ENCODE measurements at regions not wholly inside any gene's neighbourhood (a gene's known extent, or its start where the extent isn't known, plus 50 kb on each side); places are given as distances from the start of the nearest gene placed in this dataset.

- H3K27ac ChIP-seq (ENCODE audit: low read depth, low read length), result peak overlapping the region; percentile 87
- no peaks in the 10 kb centered on the region for H3K36me3 ChIP-seq (ENCODE audit: insufficient read depth, low read length)
- peaks cover 21% of the 10 kb centered on the region for H3K4me1 ChIP-seq (ENCODE audit: insufficient read depth, low read length)
- TF ChIP-seq CTCF (IDR thresholded peaks at IDR 0.05; ENCODE audit: insufficient read depth, low read depth, low read length) (no peak), EZH2 (IDR thresholded peaks at IDR 0.05; ENCODE audit: insufficient read depth, low read length) (no peak)
- Mint-ChIP-seq H3K4me3 (ENCODE audit: unreplicated experiment) (no peak overlapping the region), H3K36me3 (ENCODE audit: low read depth, unreplicated experiment) (no peaks in the 10 kb centered on the region), H3K4me1 (ENCODE audit: low read depth, unreplicated experiment) (peaks cover 16% of the 10 kb centered on the region), H3K9me3 (ENCODE audit: unreplicated experiment) (peaks cover 1% of the 10 kb centered on the region), H3K27ac (ENCODE audit: unreplicated experiment) (peak overlapping the region; percentile 75), H3K27me3 (ENCODE audit: low read depth, unreplicated experiment) (no peaks in the 10 kb centered on the region)
- no peaks in the 10 kb centered on the region for H3K27me3 ChIP-seq (ENCODE audit: insufficient read depth, low read length)
- no peaks in the 10 kb centered on the region for H4K20me1 ChIP-seq (ENCODE audit: insufficient read depth, low read length)
- DNase-seq (ENCODE audit: low read depth), result peak; percentile 69
- peak overlapping the region; percentile 70 for H3K9ac ChIP-seq (ENCODE audit: low read length)
- no peak overlapping the region for H3K4me3 ChIP-seq (ENCODE audit: insufficient read depth, low read depth, low read length)
- no peaks in the 10 kb centered on the region for H3K79me2 ChIP-seq (ENCODE audit: insufficient read depth, low read length)
- peak; percentile 20 for FAIRE-seq
- no peak overlapping the region for H2AFZ ChIP-seq (ENCODE audit: low read depth, low read length)
- H3K9me3 ChIP-seq (ENCODE audit: insufficient read depth, low read depth, low read length), result no peaks in the 10 kb centered on the region
- peak overlapping the region; percentile 77 for H3K4me2 ChIP-seq (ENCODE audit: low read length)
Measured at GRCh38 chr5:98455665-98456064, 317.8 kb upstream of the RGMB start.

GRCh38 chr5:98458004-98458403, 315.5 kb upstream of the RGMB start:
- peaks cover 1% of the 10 kb centered on the region for H3K9me3 Mint-ChIP-seq (ENCODE audit: unreplicated experiment)
- Histone ChIP-seq H3K4me2 (ENCODE audit: low read length) (no peak overlapping the region), H3K4me1 (ENCODE audit: insufficient read depth, low read length) (peaks cover 21% of the 10 kb centered on the region), H4K20me1 (ENCODE audit: insufficient read depth, low read length) (no peaks in the 10 kb centered on the region), H3K36me3 (ENCODE audit: insufficient read depth, low read length) (no peaks in the 10 kb centered on the region), H3K27ac (ENCODE audit: low read depth, low read length) (peak overlapping the region; percentile 41), H3K4me3 (ENCODE audit: insufficient read depth, low read depth, low read length) (no peak overlapping the region), H3K27me3 (ENCODE audit: insufficient read depth, low read length) (no peaks in the 10 kb centered on the region), H2AFZ (ENCODE audit: low read depth, low read length) (no peak overlapping the region), H3K9me3 (ENCODE audit: insufficient read depth, low read depth, low read length) (no peaks in the 10 kb centered on the region), H3K79me2 (ENCODE audit: insufficient read depth, low read length) (no peaks in the 10 kb centered on the region), H3K9ac (ENCODE audit: low read length) (no peak overlapping the region)
- H3K4me3 Mint-ChIP-seq (ENCODE audit: unreplicated experiment), result no peak overlapping the region
- FAIRE-seq, result no peak
- no peak overlapping the region for H3K27ac Mint-ChIP-seq (ENCODE audit: unreplicated experiment)
- H3K36me3 Mint-ChIP-seq (ENCODE audit: low read depth, unreplicated experiment), result no peaks in the 10 kb centered on the region
- H3K4me1 Mint-ChIP-seq (ENCODE audit: low read depth, unreplicated experiment), result peaks cover 16% of the 10 kb centered on the region
- H3K27me3 Mint-ChIP-seq (ENCODE audit: low read depth, unreplicated experiment), result no peaks in the 10 kb centered on the region
- TF ChIP-seq EZH2 (IDR thresholded peaks at IDR 0.05; ENCODE audit: insufficient read depth, low read length) (no peak), CTCF (IDR thresholded peaks at IDR 0.05; ENCODE audit: insufficient read depth, low read depth, low read length) (no peak)
- DNase-seq (ENCODE audit: low read depth), result peak; percentile 78

DNA sequence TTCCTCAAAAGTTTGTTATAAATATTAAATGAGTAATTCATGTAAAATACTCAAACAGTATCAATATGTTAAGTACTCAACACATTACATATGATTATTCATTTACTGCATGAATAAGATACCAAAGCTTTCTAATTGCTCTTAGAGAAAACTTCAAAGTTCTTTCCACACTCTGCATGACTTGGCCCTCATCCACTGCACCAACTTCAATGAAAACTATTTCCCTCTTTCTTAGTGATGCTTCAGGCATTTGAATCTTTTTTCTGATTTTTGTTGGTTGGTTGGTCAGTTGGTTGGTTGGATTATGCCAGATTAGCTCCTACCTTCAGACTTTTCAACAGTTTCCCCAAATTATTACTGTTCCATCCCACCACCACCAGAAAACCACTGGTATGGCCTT, 314.7 kb upstream of the RGMB start:
- Histone ChIP-seq H3K79me2 (ENCODE audit: insufficient read depth, low read length) (no peaks in the 10 kb centered on the region), H2AFZ (ENCODE audit: low read depth, low read length) (no peak overlapping the region), H3K4me2 (ENCODE audit: low read length) (no peak overlapping the region), H4K20me1 (ENCODE audit: insufficient read depth, low read length) (no peaks in the 10 kb centered on the region), H3K9me3 (ENCODE audit: insufficient read depth, low read depth, low read length) (no peaks in the 10 kb centered on the region), H3K27me3 (ENCODE audit: insufficient read depth, low read length) (no peaks in the 10 kb centered on the region), H3K4me1 (ENCODE audit: insufficient read depth, low read length) (peaks cover 21% of the 10 kb centered on the region), H3K27ac (ENCODE audit: low read depth, low read length) (peak overlapping the region; percentile 41), H3K9ac (ENCODE audit: low read length) (no peak overlapping the region), H3K36me3 (ENCODE audit: insufficient read depth, low read length) (no peaks in the 10 kb centered on the region), H3K4me3 (ENCODE audit: insufficient read depth, low read depth, low read length) (no peak overlapping the region)
- Mint-ChIP-seq H3K4me3 (ENCODE audit: unreplicated experiment) (no peak overlapping the region), H3K36me3 (ENCODE audit: low read depth, unreplicated experiment) (no peaks in the 10 kb centered on the region), H3K9me3 (ENCODE audit: unreplicated experiment) (peaks cover 1% of the 10 kb centered on the region), H3K27me3 (ENCODE audit: low read depth, unreplicated experiment) (no peaks in the 10 kb centered on the region), H3K27ac (ENCODE audit: unreplicated experiment) (no peak overlapping the region), H3K4me1 (ENCODE audit: low read depth, unreplicated experiment) (peaks cover 16% of the 10 kb centered on the region)
- no peak for TF ChIP-seq CTCF (IDR thresholded peaks at IDR 0.05; ENCODE audit: insufficient read depth, low read depth, low read length)
- no peak for TF ChIP-seq EZH2 (IDR thresholded peaks at IDR 0.05; ENCODE audit: insufficient read depth, low read length)
- DNase-seq (ENCODE audit: low read depth) (peak; percentile 20), FAIRE-seq (no peak)
